Spleen (tissue), 11 donors: ENCODE measurements at regions not wholly inside any gene's neighbourhood (a gene's known extent, or its start where the extent isn't known, plus 50 kb on each side); places are given as distances from the start of the nearest gene placed in this dataset.

Source experiments
- DNase-seq: peaks from one replicate; pipeline ENCODE4 v3.0.0-alpha.2; 2020
- H3K27ac ChIP-seq, 8 donors: fragments of 200-600 bp; sonication (generic) in 7 of 8; 1 replicate in 4 of 8; 2 replicates in 4 of 8; pipeline versions ENCODE4 v1.5.0 to v1.8.0; 2016 to 2021; ENCODE audit warnings: inconsistent platforms in 4 of 8, mild to moderate bottlenecking in 4 of 8, moderate library complexity in 1 of 8
- H3K27me3 ChIP-seq, 7 donors: fragments of 200-600 bp; sonication (generic) in 6 of 7; replicated peaks in 1 of 7; 1 replicate in 4 of 7; 2 replicates in 3 of 7; pipeline versions ENCODE4 v1.5.0 to v1.8.0; 2016 to 2021; ENCODE audit warnings: inconsistent platforms in 3 of 7, mild to moderate bottlenecking in 1 of 7
- H3K36me3 ChIP-seq, 6 donors: fragments of 200-600 bp; sonication (generic) in 5 of 6; 1 replicate in 4 of 6; 2 replicates in 2 of 6; pipeline versions ENCODE4 v1.5.0 to v1.8.0; 2016 to 2021; ENCODE audit warnings: inconsistent platforms in 2 of 6
- H3K4me1 ChIP-seq, 6 donors: fragments of 200-600 bp; sonication (generic) in 5 of 6; 1 replicate in 3 of 6; 2 replicates in 3 of 6; pipeline versions ENCODE4 v1.5.0 to v1.8.0; 2016 to 2021; ENCODE audit warnings: inconsistent platforms in 3 of 6
- H3K4me3 ChIP-seq, 8 donors: fragments of 200-600 bp; sonication (generic) in 7 of 8; 1 replicate in 4 of 8; 2 replicates in 4 of 8; pipeline versions ENCODE4 v1.5.0 to v1.8.0; 2016 to 2021; ENCODE audit warnings: inconsistent platforms in 4 of 8, mild to moderate bottlenecking in 4 of 8, moderate library complexity in 2 of 8
- H3K9me3 ChIP-seq, 8 donors: fragments of 200-600 bp; sonication (generic) in 7 of 8; 1 replicate in 4 of 8; 2 replicates in 4 of 8; pipeline versions ENCODE4 v1.5.0 to v1.8.0; 2016 to 2021; ENCODE audit warnings: inconsistent platforms in 4 of 8
- POLR2A ChIP-seq, 3 donors: fragments of 450-650 bp; IDR thresholded peaks; one replicate each; pipeline ENCODE4 v1.5.1; 2017; ENCODE audit warnings: antibody characterized with exemption in 3 of 3, mild to moderate bottlenecking in 1 of 3
- POLR2AphosphoS5 ChIP-seq, 3 donors: sonication (generic); formaldehyde crosslinking; IDR thresholded peaks; one replicate each; pipeline ENCODE4 v1.5.1; 2017; ENCODE audit warnings: antibody characterized with exemption in 3 of 3
- WGBS, 5 donors: extraction: QIAGEN DNeasy Blood & Tissue Kit in 3 of 5; methylation state at CpG; one replicate each; pipeline versions ENCODE4 v1.1.5 to v1.1.7; 2013 to 2018; 5-methylcytosine and 5-hydroxymethylcytosine counted together
- intact Hi-C: fragments of 100-400 bp; cut with DNase I; formaldehyde crosslinking; loops from one replicate; pipeline ENCODE4 v1.15.0; 2023; ENCODE audit warnings: low total_unique reads
- TF ChIP-seq, protein P1 (sequence below), 11 experiments: fragments of 200-600 bp in 7 of 11; fragments of 450-650 bp in 4 of 11; sonication (generic) in 4 of 11; IDR thresholded peaks in 8 of 11; conservative IDR thresholded peaks in 3 of 11; 1 replicate in 7 of 11; 2 replicates in 4 of 11; pipeline versions ENCODE4 v1.4.0 to v1.8.0; 2016 to 2021; ENCODE audit warnings: antibody characterized with exemption in 11 of 11, inconsistent platforms in 4 of 11, mild to moderate bottlenecking in 1 of 11
- donor health status: healthy with polysubstance abuse.
- donor health status: DM: no; HTN: no; CAD: no; lungs with moderate emphysema.
- donor health status: DM: no; HTN: no; CAD: no.
- donor health status: Bipolar disorder and iron deficiency.
- donor health status: healthy.
- donor health status: DM: no; HTN: no; CAD: no.
- donor health status: DM: yes; HTN: yes; CAD: no.

DNA sequence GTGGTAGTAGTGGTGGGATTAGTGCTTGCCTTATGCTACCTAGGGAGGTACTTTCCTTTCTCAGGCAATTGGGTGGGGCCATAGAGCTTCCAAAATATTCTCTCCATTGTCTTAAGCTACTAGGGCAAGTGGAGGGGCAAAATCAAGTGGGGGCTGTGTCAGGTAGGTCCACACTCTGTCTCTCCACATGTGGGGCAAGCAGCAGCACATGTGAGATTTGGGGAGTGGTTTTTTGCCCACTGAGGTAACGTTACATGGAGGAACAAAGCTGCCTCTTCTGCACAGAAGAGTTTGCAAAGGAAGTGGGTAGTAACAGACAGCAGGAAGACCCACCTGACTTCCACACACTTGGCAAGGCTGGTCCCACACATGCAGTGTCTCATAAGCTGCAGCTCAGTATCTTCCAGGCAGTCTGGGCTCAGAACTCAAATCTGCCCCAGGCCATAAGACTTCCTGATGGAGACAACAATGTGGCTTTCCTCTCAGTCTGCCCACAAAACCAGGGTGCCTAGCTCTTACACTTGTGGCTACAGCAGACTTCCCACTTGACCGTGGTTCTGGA is 1581.5 kb upstream of the PCDH20 start:
- WGBS, 5 donors, result 13 to 35% (median 21%) methylated on average over 2 of the region's 2 CpGs

DNA sequence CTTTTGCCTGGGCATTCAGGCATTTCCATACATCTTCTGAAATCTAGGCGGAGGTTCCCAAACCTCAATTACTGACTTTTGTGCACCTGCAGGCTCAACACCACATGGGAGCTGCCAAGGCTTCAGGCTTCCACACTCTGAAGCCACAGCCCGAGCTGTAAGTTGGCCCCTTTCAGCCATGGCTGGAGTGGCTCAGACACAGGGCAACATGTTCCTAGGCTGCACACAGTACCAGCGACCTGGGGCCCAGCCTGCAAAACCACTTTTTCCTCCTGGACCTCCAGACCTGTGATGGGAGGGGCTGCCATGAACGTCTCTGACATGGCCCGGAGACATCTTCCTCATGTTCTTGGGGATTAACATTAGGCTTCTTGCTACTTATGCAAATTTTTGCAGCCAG is 1558.2 kb upstream of the PCDH20 start:
- 74 to 86% (median 81%) methylated on average over 5 of the region's 5 CpGs for WGBS, 5 donors
- Histone ChIP-seq H3K4me1 (no peaks in the 10 kb centered on the region), H3K36me3 (no peaks in the 10 kb centered on the region), H3K4me3 (no peak overlapping the region), H3K27me3 (no peaks in the 10 kb centered on the region), H3K27ac (no peak overlapping the region), H3K9me3 (peaks cover 0 to 42% (median 28%) of the 10 kb centered on the region in 8 donors)
- intact Hi-C loops, result no loop called here
- peak; percentile 59 for DNase-seq
- TF ChIP-seq POLR2A (IDR thresholded peaks at IDR 0.05) (no peak), POLR2AphosphoS5 (IDR thresholded peaks at IDR 0.05) (no peak)
- TF ChIP-seq, protein P1, sequence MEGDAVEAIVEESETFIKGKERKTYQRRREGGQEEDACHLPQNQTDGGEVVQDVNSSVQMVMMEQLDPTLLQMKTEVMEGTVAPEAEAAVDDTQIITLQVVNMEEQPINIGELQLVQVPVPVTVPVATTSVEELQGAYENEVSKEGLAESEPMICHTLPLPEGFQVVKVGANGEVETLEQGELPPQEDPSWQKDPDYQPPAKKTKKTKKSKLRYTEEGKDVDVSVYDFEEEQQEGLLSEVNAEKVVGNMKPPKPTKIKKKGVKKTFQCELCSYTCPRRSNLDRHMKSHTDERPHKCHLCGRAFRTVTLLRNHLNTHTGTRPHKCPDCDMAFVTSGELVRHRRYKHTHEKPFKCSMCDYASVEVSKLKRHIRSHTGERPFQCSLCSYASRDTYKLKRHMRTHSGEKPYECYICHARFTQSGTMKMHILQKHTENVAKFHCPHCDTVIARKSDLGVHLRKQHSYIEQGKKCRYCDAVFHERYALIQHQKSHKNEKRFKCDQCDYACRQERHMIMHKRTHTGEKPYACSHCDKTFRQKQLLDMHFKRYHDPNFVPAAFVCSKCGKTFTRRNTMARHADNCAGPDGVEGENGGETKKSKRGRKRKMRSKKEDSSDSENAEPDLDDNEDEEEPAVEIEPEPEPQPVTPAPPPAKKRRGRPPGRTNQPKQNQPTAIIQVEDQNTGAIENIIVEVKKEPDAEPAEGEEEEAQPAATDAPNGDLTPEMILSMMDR (IDR thresholded peaks at IDR 0.05 in 8 of 11, conservative IDR thresholded peaks at IDR 0.05 in 3 of 11), result no peak

More for the DNA sequence above, 1581.5 kb upstream of the PCDH20 start:
- Histone ChIP-seq H3K4me1 (no peaks in the 10 kb centered on the region), H3K27me3 (no peaks in the 10 kb centered on the region), H3K27ac (no peak overlapping the region), H3K36me3 (no peaks in the 10 kb centered on the region), H3K9me3 (peaks cover 0 to 22% (median 8%) of the 10 kb centered on the region in 8 donors), H3K4me3 (no peak overlapping the region)
- TF ChIP-seq POLR2A (IDR thresholded peaks at IDR 0.05), result no peak
- TF ChIP-seq, protein P1 (IDR thresholded peaks at IDR 0.05 in 8 of 11, conservative IDR thresholded peaks at IDR 0.05 in 3 of 11), result no peak
- no peak for TF ChIP-seq POLR2AphosphoS5 (IDR thresholded peaks at IDR 0.05)
- intact Hi-C loops, result no loop called here
- no peak for DNase-seq

DNA sequence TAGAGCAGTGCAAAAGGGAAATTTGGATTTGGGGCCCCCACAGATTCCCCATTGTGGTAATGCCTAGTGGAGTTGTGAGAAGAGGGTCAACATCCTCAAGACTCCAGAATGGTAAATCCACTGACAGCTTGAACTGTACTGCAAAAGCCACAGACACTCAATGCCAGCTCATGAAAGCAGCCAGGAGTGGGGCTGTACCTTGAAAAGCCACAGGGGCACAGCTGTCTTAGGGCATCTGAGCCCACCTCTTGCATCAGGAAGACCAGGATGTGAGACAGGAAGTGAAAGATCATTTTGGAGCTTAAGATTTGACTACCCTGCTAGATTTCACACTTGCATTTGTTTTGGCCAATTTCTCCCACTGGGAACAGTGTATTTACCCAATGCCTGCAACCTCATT is 1548.9 kb upstream of the PCDH20 start:
- intact Hi-C loops, result no loop called here
- no peaks in the 10 kb centered on the region for H3K4me1 ChIP-seq
- no peaks in the 10 kb centered on the region for H3K36me3 ChIP-seq

DNA sequence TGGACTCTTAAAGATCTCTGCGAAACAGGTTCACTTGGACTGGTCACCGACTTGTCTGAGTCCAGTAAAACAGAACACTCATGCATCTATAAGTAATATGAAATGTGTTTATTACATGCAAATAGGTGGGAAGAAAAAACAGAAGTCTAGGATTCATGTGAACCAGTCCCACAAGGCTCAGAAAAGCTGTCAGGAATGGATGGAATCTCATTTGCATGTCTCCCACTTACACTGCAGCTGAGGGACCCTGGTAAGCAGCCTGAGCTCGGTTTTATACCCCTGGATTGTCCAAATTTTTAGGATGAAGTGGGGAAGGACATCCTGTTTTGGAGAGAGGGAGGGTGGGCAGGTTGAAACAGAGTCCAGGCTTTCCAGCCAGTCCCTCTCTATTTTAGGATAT is 1545.1 kb upstream of the PCDH20 start:
- intact Hi-C loops, result no loop called here
- DNase-seq, result no peak
- H3K9me3 ChIP-seq, result peaks cover 0 to 32% (median 21%) of the 10 kb centered on the region in 8 donors
- no peaks in the 10 kb centered on the region for H3K4me1 ChIP-seq
- no peak overlapping the region for H3K27ac ChIP-seq
- H3K27me3 ChIP-seq, result no peaks in the 10 kb centered on the region
- H3K36me3 ChIP-seq, result no peaks in the 10 kb centered on the region
- WGBS, 5 donors, result 32 to 66% (median 60%) methylated on average over 3 of the region's 3 CpGs
- no peak for TF ChIP-seq POLR2A (IDR thresholded peaks at IDR 0.05)
- TF ChIP-seq, protein P1 (IDR thresholded peaks at IDR 0.05 in 8 of 11, conservative IDR thresholded peaks at IDR 0.05 in 3 of 11), result no peak
- TF ChIP-seq POLR2AphosphoS5 (IDR thresholded peaks at IDR 0.05), result no peak
- H3K4me3 ChIP-seq, result no peak overlapping the region

More for the DNA sequence above, 1548.9 kb upstream of the PCDH20 start:
- H3K4me3 ChIP-seq, result no peak overlapping the region
- H3K27me3 ChIP-seq, result no peaks in the 10 kb centered on the region
- H3K27ac ChIP-seq, result no peak overlapping the region
- peaks cover 0 to 70% (median 48%) of the 10 kb centered on the region in 8 donors for H3K9me3 ChIP-seq
- no peak for DNase-seq
- TF ChIP-seq POLR2A (IDR thresholded peaks at IDR 0.05) (no peak), POLR2AphosphoS5 (IDR thresholded peaks at IDR 0.05) (no peak)
- TF ChIP-seq, protein P1 (IDR thresholded peaks at IDR 0.05 in 8 of 11, conservative IDR thresholded peaks at IDR 0.05 in 3 of 11), result no peak
